LNCAP (cell line): ENCODE measurements at regions not wholly inside any gene's neighbourhood (a gene's known extent, or its start where the extent isn't known, plus 50 kb on each side); places are given as distances from the start of the nearest gene placed in this dataset.

Experiments used
- CTCF ChIP-seq: fragments of 450-650 bp; IDR thresholded peaks from 2 replicates; pipeline ENCODE4 v1.5.1; 2017; ENCODE audit warnings: mild to moderate bottlenecking

GRCh38 chr13:57527114-57527735, 104.3 kb upstream of the PCDH17 start:
- no peak for TF ChIP-seq CTCF

GRCh38 chr13:57531256-57531655, 100.3 kb upstream of the PCDH17 start:
- no peak for TF ChIP-seq CTCF

GRCh38 chr13:57546942-57547341, 84.6 kb upstream of the PCDH17 start:
- no peak for TF ChIP-seq CTCF

GRCh38 chr13:57552437-57552836, 79.1 kb upstream of the PCDH17 start:
- no peak for TF ChIP-seq CTCF

- no peak for TF ChIP-seq CTCF
Measured at GRCh38 chr13:57553932-57554331, 77.6 kb upstream of the PCDH17 start.

GRCh38 chr13:57558051-57558467, 73.5 kb upstream of the PCDH17 start:
- TF ChIP-seq CTCF: peak; percentile 54; the same call in 1 of the 2 replicates

GRCh38 chr13:57568865-57569264, 62.7 kb upstream of the PCDH17 start:
- no peak for TF ChIP-seq CTCF

- no peak for TF ChIP-seq CTCF
Measured at GRCh38 chr13:57569986-57570385, 61.6 kb upstream of the PCDH17 start.
